Keratinocyte (primary cell): ENCODE measurements at regions not wholly inside any gene's neighbourhood (a gene's known extent, or its start where the extent isn't known, plus 50 kb on each side); places are given as distances from the start of the nearest gene placed in this dataset.

Experiments
- DNase-seq: peaks from one replicate; pipeline ENCODE4 v3.0.0-alpha.2; 2011; ENCODE audit warnings: low read depth, missing footprints, low spot score
- FAIRE-seq: peaks from 2 replicates; lab custom pipeline; 2011; peaks lifted over from hg19 to GRCh38; lab: Jason Lieb, UNC
- H2AFZ ChIP-seq: 2 replicates; pipeline ENCODE4 v1.6.0; 2012; ENCODE audit warnings: low read length, control low read depth, inconsistent platforms; ENCODE audit not compliant: control insufficient read depth
- H3K27ac ChIP-seq: 2 replicates; pipeline ENCODE4 v1.5.1; 2011; ENCODE audit warnings: low read length; ENCODE audit not compliant: control insufficient read depth, insufficient read depth
- H3K27me3 ChIP-seq: 3 replicates; pipeline ENCODE4 v1.6.0; 2011; ENCODE audit warnings: low read length; ENCODE audit not compliant: control insufficient read depth, insufficient read depth; ENCODE audit errors: extremely low read depth
- H3K36me3 ChIP-seq, 2 experiments: 2 replicates in 1 of 2; 3 replicates in 1 of 2; pipeline ENCODE4 v1.5.1; 2011; ENCODE audit warnings: low read length in 2 of 2, mild to moderate bottlenecking in 1 of 2; ENCODE audit not compliant: control insufficient read depth in 2 of 2, insufficient read depth in 2 of 2; ENCODE audit errors: extremely low read depth in 1 of 2
- H3K4me1 ChIP-seq: 3 replicates; pipeline ENCODE4 v1.5.1; 2011; ENCODE audit warnings: low read length; ENCODE audit not compliant: control insufficient read depth, insufficient read depth; ENCODE audit errors: extremely low read depth
- H3K4me2 ChIP-seq: 3 replicates; pipeline ENCODE4 v1.6.0; 2011; ENCODE audit warnings: low read depth, low read length; ENCODE audit not compliant: control insufficient read depth, insufficient read depth; ENCODE audit errors: extremely low read depth
- H3K4me3 ChIP-seq, 3 experiments: fragments of 200-600 bp in 1 of 3; sonication (generic) in 1 of 3; 2 replicates in 2 of 3; 3 replicates in 1 of 3; pipeline ENCODE4 v1.5.1; 2011 to 2016; ENCODE audit warnings: low read length in 3 of 3, mild to moderate bottlenecking in 3 of 3, control low read depth in 2 of 3, inconsistent platforms in 1 of 3, low read depth in 1 of 3, mixed read lengths in 1 of 3, mixed run types in 1 of 3, moderate library complexity in 1 of 3; ENCODE audit not compliant: control insufficient read depth in 2 of 3, insufficient read depth in 2 of 3; ENCODE audit errors: extremely low read depth in 1 of 3
- H3K79me2 ChIP-seq: 2 replicates; pipeline ENCODE4 v1.6.0; 2012; ENCODE audit warnings: low read length; ENCODE audit not compliant: control insufficient read depth, insufficient read depth
- H3K9ac ChIP-seq: 3 replicates; pipeline ENCODE4 v1.6.0; 2011; ENCODE audit warnings: low read length; ENCODE audit not compliant: control insufficient read depth, insufficient read depth; ENCODE audit errors: extremely low read depth
- H3K9me1 ChIP-seq: 3 replicates; pipeline ENCODE4 v1.6.0; 2011; ENCODE audit warnings: low read length; ENCODE audit not compliant: control insufficient read depth, insufficient read depth; ENCODE audit errors: extremely low read depth
- H3K9me3 ChIP-seq: 2 replicates; pipeline ENCODE4 v1.5.1; 2012; ENCODE audit warnings: low read depth, low read length; ENCODE audit not compliant: control insufficient read depth
- H4K20me1 ChIP-seq: 3 replicates; pipeline ENCODE4 v1.6.0; 2011; ENCODE audit warnings: low read length; ENCODE audit not compliant: control insufficient read depth, insufficient read depth; ENCODE audit errors: extremely low read depth
- EZH2 ChIP-seq: IDR thresholded peaks from one replicate; pipeline ENCODE4 v1.6.1; 2012; ENCODE audit warnings: inconsistent platforms, mild to moderate bottlenecking, low read length, moderate library complexity
- dilution Hi-C: fragments of 300-500 bp; cut with MboI; formaldehyde crosslinking; loops from one replicate; pipeline ENCODE4 v1.7.0; 2020; ENCODE audit warnings: low sequenced_read_pairs; ENCODE audit not compliant: extremely low pct_ligation_motif_present
- TF ChIP-seq, protein P1 (sequence below), 3 experiments: IDR thresholded peaks in 1 of 3; conservative IDR thresholded peaks in 1 of 3; optimal IDR thresholded peaks in 1 of 3; 2 replicates in 2 of 3; 3 replicates in 1 of 3; pipeline versions ENCODE3 to v1.5.1; 2011; ENCODE audit warnings: low read length in 3 of 3, mild to moderate bottlenecking in 3 of 3, moderate library complexity in 2 of 3, control low read depth in 1 of 3, inconsistent platforms in 1 of 3; ENCODE audit not compliant: insufficient read depth in 2 of 3; ENCODE audit errors: extremely low read depth in 1 of 3

DNA sequence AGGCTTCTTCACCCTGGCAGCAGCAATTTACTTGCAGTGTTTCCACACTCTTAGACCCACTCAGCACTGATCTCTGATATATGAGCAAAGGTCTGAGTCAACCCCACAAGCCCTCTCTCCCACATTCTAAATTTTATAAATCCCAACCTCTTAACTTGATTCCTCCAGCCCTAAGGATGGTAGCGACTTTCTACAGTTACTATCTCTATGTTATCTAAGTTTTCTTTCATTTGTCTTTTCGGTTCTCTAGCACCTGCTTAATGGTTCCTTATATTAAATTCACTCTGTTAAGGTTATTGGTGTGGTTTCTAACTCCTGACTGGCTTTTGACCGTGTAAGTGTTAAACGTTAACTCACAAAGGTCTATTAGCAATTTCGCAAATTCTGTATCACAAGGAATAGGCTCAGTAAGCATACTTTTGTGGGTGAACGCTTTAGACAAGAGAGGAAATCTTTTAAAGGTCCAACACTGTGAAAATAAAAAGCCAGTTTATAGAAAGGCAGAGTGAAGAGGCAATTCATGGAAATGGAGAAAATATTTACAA is 99.3 kb downstream of the DLEU7 start:
- H3K9me1 ChIP-seq = no peaks in the 10 kb centered on the region
- dilution Hi-C loops = no loop called here
- no peaks in the 10 kb centered on the region for H3K27me3 ChIP-seq
- no peak overlapping the region for H3K9ac ChIP-seq
- no peak overlapping the region for H3K27ac ChIP-seq
- DNase-seq (no peak), FAIRE-seq (no peak)
- no peaks in the 10 kb centered on the region for H3K9me3 ChIP-seq
- no peak overlapping the region for H3K4me2 ChIP-seq
- H3K4me3 ChIP-seq = no peak overlapping the region
- no peaks in the 10 kb centered on the region for H4K20me1 ChIP-seq
- H3K36me3 ChIP-seq = no peaks in the 10 kb centered on the region
- TF ChIP-seq, protein P1, sequence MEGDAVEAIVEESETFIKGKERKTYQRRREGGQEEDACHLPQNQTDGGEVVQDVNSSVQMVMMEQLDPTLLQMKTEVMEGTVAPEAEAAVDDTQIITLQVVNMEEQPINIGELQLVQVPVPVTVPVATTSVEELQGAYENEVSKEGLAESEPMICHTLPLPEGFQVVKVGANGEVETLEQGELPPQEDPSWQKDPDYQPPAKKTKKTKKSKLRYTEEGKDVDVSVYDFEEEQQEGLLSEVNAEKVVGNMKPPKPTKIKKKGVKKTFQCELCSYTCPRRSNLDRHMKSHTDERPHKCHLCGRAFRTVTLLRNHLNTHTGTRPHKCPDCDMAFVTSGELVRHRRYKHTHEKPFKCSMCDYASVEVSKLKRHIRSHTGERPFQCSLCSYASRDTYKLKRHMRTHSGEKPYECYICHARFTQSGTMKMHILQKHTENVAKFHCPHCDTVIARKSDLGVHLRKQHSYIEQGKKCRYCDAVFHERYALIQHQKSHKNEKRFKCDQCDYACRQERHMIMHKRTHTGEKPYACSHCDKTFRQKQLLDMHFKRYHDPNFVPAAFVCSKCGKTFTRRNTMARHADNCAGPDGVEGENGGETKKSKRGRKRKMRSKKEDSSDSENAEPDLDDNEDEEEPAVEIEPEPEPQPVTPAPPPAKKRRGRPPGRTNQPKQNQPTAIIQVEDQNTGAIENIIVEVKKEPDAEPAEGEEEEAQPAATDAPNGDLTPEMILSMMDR (optimal IDR thresholded peaks at IDR 0.05 in 1 of 3, IDR thresholded peaks at IDR 0.05 in 1 of 3, conservative IDR thresholded peaks at IDR 0.05 in 1 of 3; ENCODE audit: extremely low read depth in 1 of 3, insufficient read depth in 2 of 3, low read length in 3 of 3) = no peak
- no peak for TF ChIP-seq EZH2
- H3K4me1 ChIP-seq = no peaks in the 10 kb centered on the region
- no peak overlapping the region for H2AFZ ChIP-seq
- no peaks in the 10 kb centered on the region for H3K79me2 ChIP-seq

DNA sequence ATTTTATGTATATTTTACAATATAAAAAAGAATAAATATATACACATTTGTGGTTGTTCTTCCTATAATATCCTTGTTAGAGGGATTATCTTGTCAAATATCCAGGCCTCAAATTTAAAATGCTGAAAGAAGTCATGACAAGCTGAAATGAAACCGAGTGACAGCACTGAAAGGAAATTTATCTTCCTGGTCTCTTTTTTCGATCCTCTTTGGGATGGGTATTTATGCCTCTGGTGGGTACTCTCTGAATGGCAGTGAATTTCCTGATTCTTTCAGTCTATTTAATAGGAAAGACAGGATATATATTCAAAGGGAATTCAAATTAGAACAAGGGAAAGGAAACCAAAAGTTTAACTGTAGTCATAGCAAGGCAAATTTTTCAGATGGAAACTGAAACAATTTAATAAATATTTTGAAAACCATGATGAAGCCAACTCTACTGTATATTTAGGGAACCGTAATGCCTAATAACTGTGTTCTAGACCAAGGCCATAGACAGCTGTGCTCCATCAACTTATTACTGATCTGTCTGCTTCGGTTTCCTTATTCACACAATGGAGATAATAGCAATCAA is 97.9 kb downstream of the DLEU7 start:
- H2AFZ ChIP-seq = no peak overlapping the region
- no peak overlapping the region for H3K9ac ChIP-seq
- H3K36me3 ChIP-seq = no peaks in the 10 kb centered on the region
- no peak for TF ChIP-seq EZH2
- TF ChIP-seq, protein P1 (optimal IDR thresholded peaks at IDR 0.05 in 1 of 3, IDR thresholded peaks at IDR 0.05 in 1 of 3, conservative IDR thresholded peaks at IDR 0.05 in 1 of 3; ENCODE audit: extremely low read depth in 1 of 3, insufficient read depth in 2 of 3, low read length in 3 of 3) = no peak
- H3K79me2 ChIP-seq = no peaks in the 10 kb centered on the region
- no peak overlapping the region for H3K27ac ChIP-seq
- no peaks in the 10 kb centered on the region for H3K9me1 ChIP-seq
- no peaks in the 10 kb centered on the region for H3K9me3 ChIP-seq
- FAIRE-seq = no peak
- no peak for DNase-seq
- no peak overlapping the region for H3K4me3 ChIP-seq
- dilution Hi-C loops = no loop called here
- no peaks in the 10 kb centered on the region for H3K4me1 ChIP-seq
- no peak overlapping the region for H3K4me2 ChIP-seq
- H4K20me1 ChIP-seq = no peaks in the 10 kb centered on the region
- H3K27me3 ChIP-seq = no peaks in the 10 kb centered on the region
